ENCODE measurements at regions not wholly inside any gene's neighbourhood (a gene's known extent, or its start where the extent isn't known, plus 50 kb on each side); places are given as distances from the start of the nearest gene placed in this dataset.

GRCh38 chr9:36772449-36773403 lies 200.0 kb downstream of the MELK start:
- TF ChIP-seq, protein P1, sequence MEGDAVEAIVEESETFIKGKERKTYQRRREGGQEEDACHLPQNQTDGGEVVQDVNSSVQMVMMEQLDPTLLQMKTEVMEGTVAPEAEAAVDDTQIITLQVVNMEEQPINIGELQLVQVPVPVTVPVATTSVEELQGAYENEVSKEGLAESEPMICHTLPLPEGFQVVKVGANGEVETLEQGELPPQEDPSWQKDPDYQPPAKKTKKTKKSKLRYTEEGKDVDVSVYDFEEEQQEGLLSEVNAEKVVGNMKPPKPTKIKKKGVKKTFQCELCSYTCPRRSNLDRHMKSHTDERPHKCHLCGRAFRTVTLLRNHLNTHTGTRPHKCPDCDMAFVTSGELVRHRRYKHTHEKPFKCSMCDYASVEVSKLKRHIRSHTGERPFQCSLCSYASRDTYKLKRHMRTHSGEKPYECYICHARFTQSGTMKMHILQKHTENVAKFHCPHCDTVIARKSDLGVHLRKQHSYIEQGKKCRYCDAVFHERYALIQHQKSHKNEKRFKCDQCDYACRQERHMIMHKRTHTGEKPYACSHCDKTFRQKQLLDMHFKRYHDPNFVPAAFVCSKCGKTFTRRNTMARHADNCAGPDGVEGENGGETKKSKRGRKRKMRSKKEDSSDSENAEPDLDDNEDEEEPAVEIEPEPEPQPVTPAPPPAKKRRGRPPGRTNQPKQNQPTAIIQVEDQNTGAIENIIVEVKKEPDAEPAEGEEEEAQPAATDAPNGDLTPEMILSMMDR (IDR thresholded peaks at IDR 0.05; ENCODE audit: low read length), result no peak
- no peak for TF ChIP-seq EZH2 (IDR thresholded peaks at IDR 0.05; ENCODE audit: borderline replicate concordance, low read length)

All from OCI-LY1 (cell line).